NCI-H1105 (cell line): ENCODE measurements at regions not wholly inside any gene's neighbourhood (a gene's known extent, or its start where the extent isn't known, plus 50 kb on each side); places are given as distances from the start of the nearest gene placed in this dataset.

Experiments used
- DNase-seq: peaks from one replicate; lab custom pipeline; 2025; lab: John Stamatoyannopoulos, UW

GRCh38 chr4:12873351-12873750 is 610.8 kb downstream of the RAB28 start:
- no peak for DNase-seq

GRCh38 chr4:12861422-12861821 is 622.7 kb downstream of the RAB28 start:
- DNase-seq: no peak

- DNase-seq: peak; percentile 27
Observed at GRCh38 chr4:12852338-12853307, 631.5 kb downstream of the RAB28 start.

GRCh38 chr4:12846368-12846767 is 637.8 kb downstream of the RAB28 start:
- no peak for DNase-seq

GRCh38 chr4:12844141-12844540 is 640.0 kb downstream of the RAB28 start:
- DNase-seq: no peak

GRCh38 chr4:12827966-12828365 is 656.2 kb downstream of the RAB28 start:
- no peak for DNase-seq

GRCh38 chr4:12791536-12791935 is 692.6 kb downstream of the RAB28 start:
- DNase-seq: no peak

- no peak for DNase-seq
Observed at GRCh38 chr4:12787261-12787660, 696.9 kb downstream of the RAB28 start.

- DNase-seq: no peak
Observed at GRCh38 chr4:12778706-12779105, 705.4 kb downstream of the RAB28 start.

- no peak for DNase-seq
Observed at GRCh38 chr4:12778191-12778590, 705.9 kb downstream of the RAB28 start.

- peak; percentile 12 for DNase-seq
Observed at GRCh38 chr4:12770351-12770750, 713.8 kb downstream of the RAB28 start.

- DNase-seq: no peak
Observed at GRCh38 chr4:12761694-12762093, 722.4 kb downstream of the RAB28 start.

GRCh38 chr4:12747154-12747553 is 737.0 kb downstream of the RAB28 start:
- no peak for DNase-seq

- DNase-seq: no peak
Observed at GRCh38 chr4:12746221-12746620, 737.9 kb downstream of the RAB28 start.

- DNase-seq: no peak
Observed at GRCh38 chr4:12734586-12734985, 749.6 kb downstream of the RAB28 start.

GRCh38 chr4:12729384-12729783 is 754.8 kb downstream of the RAB28 start:
- no peak for DNase-seq

GRCh38 chr4:12724510-12724909 is 759.6 kb downstream of the RAB28 start:
- no peak for DNase-seq

GRCh38 chr4:12723849-12724447 is 760.2 kb downstream of the RAB28 start:
- no peak for DNase-seq

- no peak for DNase-seq
Observed at GRCh38 chr4:12716896-12717295, 767.2 kb downstream of the RAB28 start.

GRCh38 chr4:12712648-12713339 is 771.3 kb downstream of the RAB28 start:
- DNase-seq: no peak

GRCh38 chr4:12707381-12708175 is 776.6 kb downstream of the RAB28 start:
- DNase-seq: no peak

- no peak for DNase-seq
Observed at GRCh38 chr4:12703036-12703435, 781.1 kb downstream of the RAB28 start.
